ENCODE measurements at regions not wholly inside any gene's neighbourhood (a gene's known extent, or its start where the extent isn't known, plus 50 kb on each side); places are given as distances from the start of the nearest gene placed in this dataset.

DNA sequence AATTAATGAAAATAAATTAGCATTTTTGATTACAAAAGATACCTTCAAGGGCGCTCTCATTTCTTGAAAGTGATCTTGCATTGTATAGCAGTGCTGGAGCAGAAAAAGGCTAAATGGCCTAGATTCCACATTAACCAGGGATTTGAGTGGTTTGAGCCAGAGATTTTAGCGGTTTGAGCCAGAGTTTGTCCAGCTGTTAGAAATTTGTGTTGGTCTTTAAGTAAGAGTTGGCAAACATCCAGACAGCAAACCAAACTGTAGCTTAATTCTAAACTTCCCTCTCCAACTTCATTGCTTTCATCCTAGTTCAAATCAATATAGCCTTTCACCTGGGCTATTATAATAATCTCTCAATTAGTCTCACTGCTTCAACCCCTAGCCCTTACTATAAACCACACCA is 351.7 kb downstream of the IGSF11 start:
- Histone ChIP-seq H3K36me3 (no peaks in the 10 kb centered on the region), H3K9me3 (no peaks in the 10 kb centered on the region), H3K27me3 (peaks cover 9% of the 10 kb centered on the region; the same call in 1 of the 2 replicates), H3K4me3 (no peak overlapping the region)
- DNase-seq: no peak

GRCh38 chr3:118683636-118684035 is 351.0 kb downstream of the IGSF11 start:
- Histone ChIP-seq H3K36me3 (no peaks in the 10 kb centered on the region), H3K27me3 (peaks cover 9% of the 10 kb centered on the region; the same call in 1 of the 2 replicates), H3K4me3 (no peak overlapping the region), H3K9me3 (no peaks in the 10 kb centered on the region)
- DNase-seq: no peak

- Histone ChIP-seq H3K4me3 (no peak overlapping the region), H3K36me3 (no peaks in the 10 kb centered on the region), H3K9me3 (no peaks in the 10 kb centered on the region), H3K27me3 (peaks cover 14% of the 10 kb centered on the region)
- no peak for DNase-seq
Observed at GRCh38 chr3:118688396-118688884, 346.2 kb downstream of the IGSF11 start.

- H3K27me3 ChIP-seq: peaks cover 8% of the 10 kb centered on the region
- no peak for DNase-seq
Observed at GRCh38 chr3:118692416-118692815, 342.2 kb downstream of the IGSF11 start.

DNA sequence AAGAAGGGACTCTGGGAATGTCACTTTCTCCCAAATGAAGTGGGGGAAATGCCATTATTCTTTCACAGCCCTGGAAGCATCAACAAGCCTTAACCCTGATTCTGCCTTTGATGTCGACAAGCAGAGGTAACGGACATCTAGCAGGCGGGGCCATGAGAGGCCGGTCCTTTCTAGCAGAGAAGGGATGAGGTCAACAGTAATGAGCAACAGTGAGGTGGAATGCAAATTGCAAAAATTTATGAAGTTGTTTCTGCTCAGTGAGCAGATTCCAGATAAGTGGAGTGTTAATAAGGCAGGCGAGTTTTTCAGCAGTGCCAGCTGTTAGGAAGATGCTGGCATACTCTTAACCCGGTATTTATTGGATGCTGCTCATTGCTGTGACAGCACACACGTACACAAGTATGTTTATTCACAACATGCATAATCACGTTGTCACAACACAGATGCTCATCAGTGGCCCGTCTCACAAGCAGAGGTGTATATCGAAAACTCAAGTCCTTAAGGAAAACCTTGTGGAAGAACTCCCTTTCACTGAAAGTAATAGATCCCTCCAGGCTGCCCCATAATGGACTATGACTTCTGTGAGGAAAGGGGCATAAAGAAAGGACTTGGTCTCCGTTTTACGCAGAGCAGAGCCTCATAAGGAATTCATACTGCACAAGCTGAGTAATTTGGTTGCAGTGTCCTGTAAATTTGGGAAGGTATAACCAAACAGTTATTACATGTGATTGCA is 329.0 kb downstream of the IGSF11 start:
- no peak for DNase-seq
- H3K36me3 ChIP-seq: no peaks in the 10 kb centered on the region

More at GRCh38 chr3:118692416-118692815, 342.2 kb downstream of the IGSF11 start:
- Histone ChIP-seq H3K9me3 (no peaks in the 10 kb centered on the region), H3K4me3 (no peak overlapping the region), H3K36me3 (no peaks in the 10 kb centered on the region)

DNA sequence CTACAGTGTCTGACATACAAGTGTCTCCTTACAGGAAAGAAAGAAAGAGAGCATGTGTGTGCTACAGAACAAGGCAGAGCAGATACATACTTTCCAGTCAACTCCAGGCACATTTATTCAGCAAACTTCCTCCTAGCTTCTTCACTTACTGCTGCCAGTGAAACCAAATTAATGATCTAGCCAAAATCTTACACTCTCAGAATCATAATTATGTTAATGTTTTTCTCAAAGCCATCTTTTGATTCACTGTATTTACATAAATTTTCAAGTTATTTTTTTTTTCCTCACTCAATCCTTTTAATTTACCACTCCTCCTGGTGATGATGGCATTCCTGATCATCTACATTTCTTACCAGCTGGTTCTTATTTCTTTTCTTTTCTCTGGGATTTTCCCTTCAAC is 326.7 kb downstream of the IGSF11 start:
- Histone ChIP-seq H3K27me3 (no peaks in the 10 kb centered on the region), H3K4me3 (no peak overlapping the region), H3K36me3 (no peaks in the 10 kb centered on the region), H3K9me3 (no peaks in the 10 kb centered on the region)
- no peak for DNase-seq

More for the DNA sequence above, 329.0 kb downstream of the IGSF11 start:
- Histone ChIP-seq H3K27me3 (peaks cover 3% of the 10 kb centered on the region; the same call in 1 of the 2 replicates), H3K4me3 (no peak overlapping the region), H3K9me3 (no peaks in the 10 kb centered on the region)

DNA sequence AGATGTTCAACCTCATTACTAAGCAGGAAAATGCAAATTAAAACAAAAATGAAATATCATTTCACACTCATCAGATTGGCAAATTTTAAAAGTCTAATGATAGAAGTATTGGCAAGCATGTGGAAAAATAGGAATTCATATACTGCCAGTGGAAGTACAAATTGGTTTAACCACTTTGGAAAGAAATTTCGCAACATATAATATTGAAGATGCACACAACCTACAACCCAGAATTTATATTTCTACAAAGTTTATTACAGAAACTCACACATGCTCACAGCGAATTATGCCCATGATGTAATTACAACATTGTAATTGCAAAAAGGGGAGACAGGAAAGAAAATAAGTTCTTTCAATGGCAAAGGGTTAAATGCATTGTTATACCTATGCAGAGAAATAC is 324.1 kb downstream of the IGSF11 start:
- H3K27me3 ChIP-seq: no peaks in the 10 kb centered on the region
- no peak overlapping the region for H3K4me3 ChIP-seq
- no peaks in the 10 kb centered on the region for H3K36me3 ChIP-seq
- DNase-seq: no peak
- H3K9me3 ChIP-seq: no peaks in the 10 kb centered on the region

GRCh38 chr3:118713502-118714207 is 321.0 kb downstream of the IGSF11 start:
- DNase-seq: no peak
- H3K27me3 ChIP-seq: no peaks in the 10 kb centered on the region
- no peaks in the 10 kb centered on the region for H3K9me3 ChIP-seq
- no peaks in the 10 kb centered on the region for H3K36me3 ChIP-seq
- H3K4me3 ChIP-seq: no peak overlapping the region

DNA sequence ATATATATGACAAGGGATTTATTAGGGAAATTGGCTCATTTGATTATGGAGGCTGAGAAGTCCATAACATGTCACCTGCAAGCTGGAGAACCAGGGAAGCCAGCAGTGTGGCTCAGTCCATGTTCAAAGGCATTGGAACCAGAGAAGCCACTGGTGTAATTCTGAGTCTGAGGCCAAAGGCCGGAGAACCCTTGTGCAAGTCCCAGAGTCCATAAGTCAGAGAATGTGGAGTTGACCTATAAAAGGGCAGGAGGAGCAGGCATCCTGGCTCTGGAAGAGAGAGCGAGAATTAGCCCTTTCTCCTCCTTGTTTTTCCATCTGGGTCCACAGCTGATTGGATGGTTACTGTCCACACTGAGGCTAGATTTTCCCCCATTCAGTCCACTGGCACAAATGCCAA is 319.8 kb downstream of the IGSF11 start:
- Histone ChIP-seq H3K4me3 (no peak overlapping the region), H3K36me3 (no peaks in the 10 kb centered on the region)
- DNase-seq: no peak

GRCh38 chr3:118729546-118729945 is 305.1 kb downstream of the IGSF11 start:
- Histone ChIP-seq H3K27me3 (peaks cover 9% of the 10 kb centered on the region), H3K36me3 (no peaks in the 10 kb centered on the region), H3K9me3 (no peaks in the 10 kb centered on the region), H3K4me3 (no peak overlapping the region)
- no peak for DNase-seq

More for the DNA sequence above, 319.8 kb downstream of the IGSF11 start:
- Histone ChIP-seq H3K9me3 (no peaks in the 10 kb centered on the region; the same call in 1 of the 2 replicates), H3K27me3 (no peaks in the 10 kb centered on the region)

GRCh38 chr3:118734664-118735063 is 300.0 kb downstream of the IGSF11 start:
- DNase-seq: no peak
- no peaks in the 10 kb centered on the region for H3K36me3 ChIP-seq
- H3K9me3 ChIP-seq: 0 out of 2 replicates have a peak, but pooled peaks cover 5% of the 10 kb centered on the region
- no peak overlapping the region for H3K4me3 ChIP-seq
- peaks cover 8% of the 10 kb centered on the region; the same call in 1 of the 2 replicates for H3K27me3 ChIP-seq

DNA sequence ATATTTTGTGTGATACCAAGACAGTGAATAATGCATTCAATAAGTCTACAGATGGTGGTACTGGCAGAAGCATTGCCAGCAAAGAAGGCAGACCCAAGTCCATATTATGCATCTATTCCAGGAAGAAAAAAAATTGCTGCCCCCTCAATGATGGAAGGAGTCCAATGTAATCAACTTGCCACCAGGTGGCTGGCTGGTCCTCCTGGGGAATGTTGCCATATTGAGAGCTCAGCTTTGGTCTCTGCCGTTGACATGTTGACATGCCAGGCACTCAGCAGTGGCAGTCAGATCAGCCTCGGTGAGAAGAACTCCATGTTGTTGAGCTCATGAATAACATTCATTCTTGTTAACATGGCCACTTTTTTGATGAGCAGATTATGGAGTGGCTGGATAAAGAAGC is 298.5 kb downstream of the IGSF11 start:
- H3K36me3 ChIP-seq: no peaks in the 10 kb centered on the region
- H3K27me3 ChIP-seq: 0 out of 2 replicates have a peak, but pooled peaks cover 2% of the 10 kb centered on the region
- H3K9me3 ChIP-seq: 0 out of 2 replicates have a peak, but pooled peaks cover 5% of the 10 kb centered on the region
- no peak for DNase-seq
- no peak overlapping the region for H3K4me3 ChIP-seq

DNA sequence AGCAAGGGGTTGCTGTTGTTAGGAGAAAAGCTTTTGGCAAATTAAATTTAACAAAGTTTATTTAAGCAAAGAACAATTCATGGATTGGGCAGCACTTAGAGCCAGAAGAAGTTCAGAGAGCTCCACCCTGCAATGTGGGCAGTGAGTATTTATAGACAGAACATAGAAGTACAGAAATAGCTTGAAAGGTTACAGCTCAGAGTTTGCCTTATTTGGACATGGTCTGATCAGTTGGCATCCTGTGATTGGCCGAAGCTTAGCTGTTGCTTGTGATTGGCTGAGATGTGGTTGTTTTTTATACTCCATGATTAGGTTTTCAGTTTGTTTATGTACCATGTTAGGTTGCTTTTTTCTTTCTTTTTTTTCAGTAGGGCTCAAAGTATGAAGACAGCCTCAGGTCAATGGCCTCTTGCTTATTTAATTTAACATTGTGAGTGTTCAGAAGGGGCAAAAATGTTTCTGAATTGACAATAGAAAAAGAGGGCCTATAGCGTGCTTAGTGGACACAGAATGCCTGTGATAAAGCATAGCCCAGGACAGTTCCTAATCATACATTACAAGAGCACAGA is 293.8 kb downstream of the IGSF11 start:
- H3K27me3 ChIP-seq: no peaks in the 10 kb centered on the region
- H3K36me3 ChIP-seq: no peaks in the 10 kb centered on the region
- 0 out of 2 replicates have a peak, but pooled peaks cover 5% of the 10 kb centered on the region for H3K9me3 ChIP-seq
- no peak for DNase-seq
- H3K4me3 ChIP-seq: no peak overlapping the region

DNA sequence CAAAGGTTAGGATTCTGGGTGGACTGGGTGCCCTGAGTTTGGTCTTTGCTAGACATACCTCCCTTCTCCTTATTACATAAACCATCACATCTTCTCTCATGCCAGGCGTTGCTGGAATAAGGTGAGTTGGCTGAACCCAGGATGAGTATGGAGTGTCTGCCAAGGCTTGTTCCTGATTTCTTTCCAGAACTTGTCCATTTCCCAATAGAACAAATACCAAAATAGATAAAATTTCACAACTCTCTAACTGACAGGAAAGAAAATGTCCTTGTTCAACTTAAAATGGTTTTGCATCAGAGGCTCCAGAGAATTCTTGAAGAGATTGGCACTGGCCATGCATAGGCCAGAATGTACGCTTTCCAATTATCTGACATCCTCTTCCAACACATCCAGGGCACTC is 291.9 kb downstream of the IGSF11 start:
- H3K36me3 ChIP-seq: no peaks in the 10 kb centered on the region

DNA sequence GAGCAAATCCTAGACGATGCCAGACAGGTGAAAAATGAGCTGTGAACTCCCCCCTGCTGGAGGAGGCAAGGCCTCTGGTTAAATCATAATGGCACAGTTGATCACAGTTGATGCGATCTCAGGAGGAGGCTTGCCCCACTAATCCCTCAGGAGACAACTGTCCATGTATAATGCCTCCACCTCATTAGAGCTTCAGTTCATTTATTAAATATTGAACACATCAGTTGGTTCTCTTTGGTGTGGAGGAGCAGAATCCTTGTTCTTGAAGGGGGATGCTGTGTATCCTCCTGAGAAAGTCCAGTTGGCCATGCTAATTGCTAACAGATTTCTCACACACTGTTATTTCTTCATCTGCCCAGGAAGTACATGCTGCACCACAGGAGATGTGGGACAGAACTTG is 290.5 kb downstream of the IGSF11 start:
- H3K27me3 ChIP-seq: no peaks in the 10 kb centered on the region
- no peak for DNase-seq
- H3K36me3 ChIP-seq: no peaks in the 10 kb centered on the region
- H3K9me3 ChIP-seq: 0 out of 2 replicates have a peak, but pooled peaks cover 4% of the 10 kb centered on the region
- no peak overlapping the region for H3K4me3 ChIP-seq

More for the DNA sequence above, 291.9 kb downstream of the IGSF11 start:
- no peak overlapping the region for H3K4me3 ChIP-seq
- DNase-seq: no peak
- 0 out of 2 replicates have a peak, but pooled peaks cover 5% of the 10 kb centered on the region for H3K9me3 ChIP-seq
- H3K27me3 ChIP-seq: no peaks in the 10 kb centered on the region

GRCh38 chr3:118754406-118755252 is 280.0 kb downstream of the IGSF11 start:
- H3K27me3 ChIP-seq: no peaks in the 10 kb centered on the region
- H3K9me3 ChIP-seq: no peaks in the 10 kb centered on the region
- no peaks in the 10 kb centered on the region for H3K36me3 ChIP-seq
- H3K4me3 ChIP-seq: no peak overlapping the region
- no peak for DNase-seq

Measured in MG63 (cell line).